ENCODE measurements at regions not wholly inside any gene's neighbourhood (a gene's known extent, or its start where the extent isn't known, plus 50 kb on each side); places are given as distances from the start of the nearest gene placed in this dataset.

DNA sequence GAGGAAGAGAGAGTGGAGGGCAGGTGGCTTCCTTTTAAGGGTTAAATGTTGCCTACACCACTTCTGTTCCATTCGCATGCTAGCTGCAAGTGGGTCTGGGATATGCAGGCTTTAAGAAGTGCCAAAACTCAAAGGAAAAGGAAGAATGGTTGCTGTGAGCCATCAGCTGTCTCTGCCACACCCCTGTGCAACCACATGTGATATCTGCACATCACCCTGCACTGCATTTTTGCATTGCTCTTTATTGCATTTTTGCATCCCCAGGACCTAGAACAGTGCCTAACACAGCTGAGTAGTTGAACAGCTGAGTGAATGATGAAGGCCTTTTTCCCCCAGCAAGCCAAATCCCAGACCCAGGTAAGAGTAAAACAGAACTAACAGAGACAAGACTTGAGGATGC is 136.1 kb downstream of the ZIC5 start:
- H3K4me3 ChIP-seq (ENCODE audit: low read depth, low read length): no peak overlapping the region
- TF ChIP-seq, protein P1, sequence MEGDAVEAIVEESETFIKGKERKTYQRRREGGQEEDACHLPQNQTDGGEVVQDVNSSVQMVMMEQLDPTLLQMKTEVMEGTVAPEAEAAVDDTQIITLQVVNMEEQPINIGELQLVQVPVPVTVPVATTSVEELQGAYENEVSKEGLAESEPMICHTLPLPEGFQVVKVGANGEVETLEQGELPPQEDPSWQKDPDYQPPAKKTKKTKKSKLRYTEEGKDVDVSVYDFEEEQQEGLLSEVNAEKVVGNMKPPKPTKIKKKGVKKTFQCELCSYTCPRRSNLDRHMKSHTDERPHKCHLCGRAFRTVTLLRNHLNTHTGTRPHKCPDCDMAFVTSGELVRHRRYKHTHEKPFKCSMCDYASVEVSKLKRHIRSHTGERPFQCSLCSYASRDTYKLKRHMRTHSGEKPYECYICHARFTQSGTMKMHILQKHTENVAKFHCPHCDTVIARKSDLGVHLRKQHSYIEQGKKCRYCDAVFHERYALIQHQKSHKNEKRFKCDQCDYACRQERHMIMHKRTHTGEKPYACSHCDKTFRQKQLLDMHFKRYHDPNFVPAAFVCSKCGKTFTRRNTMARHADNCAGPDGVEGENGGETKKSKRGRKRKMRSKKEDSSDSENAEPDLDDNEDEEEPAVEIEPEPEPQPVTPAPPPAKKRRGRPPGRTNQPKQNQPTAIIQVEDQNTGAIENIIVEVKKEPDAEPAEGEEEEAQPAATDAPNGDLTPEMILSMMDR (IDR thresholded peaks at IDR 0.05; ENCODE audit: low read depth, low read length, missing control alignments): no peak
- no peak for DNase-seq (ENCODE audit: low read depth)

DNA sequence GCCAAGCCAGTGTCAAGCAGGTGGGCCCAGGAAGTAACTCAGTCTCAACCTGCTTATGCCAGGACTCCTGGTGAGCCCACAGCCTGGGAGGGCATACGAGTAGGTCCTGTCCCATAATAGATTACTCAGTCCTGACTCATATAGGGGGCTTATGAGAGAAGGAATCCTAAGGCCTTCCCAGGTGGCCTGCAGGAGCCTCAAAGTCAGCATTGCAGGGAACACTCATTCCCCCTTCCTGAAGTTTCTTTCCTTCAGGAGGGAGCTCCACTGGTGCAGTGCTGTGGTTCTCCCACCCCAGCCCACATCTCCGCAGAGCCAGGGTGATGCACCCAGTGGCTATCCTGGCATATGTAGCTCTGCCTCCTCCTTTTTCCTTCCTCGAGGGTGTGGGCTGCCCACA is 137.3 kb downstream of the ZIC5 start:
- H3K4me3 ChIP-seq (ENCODE audit: low read depth, low read length): no peak overlapping the region
- TF ChIP-seq, protein P1 (IDR thresholded peaks at IDR 0.05; ENCODE audit: low read depth, low read length, missing control alignments): no peak
- DNase-seq (ENCODE audit: low read depth): no peak

DNA sequence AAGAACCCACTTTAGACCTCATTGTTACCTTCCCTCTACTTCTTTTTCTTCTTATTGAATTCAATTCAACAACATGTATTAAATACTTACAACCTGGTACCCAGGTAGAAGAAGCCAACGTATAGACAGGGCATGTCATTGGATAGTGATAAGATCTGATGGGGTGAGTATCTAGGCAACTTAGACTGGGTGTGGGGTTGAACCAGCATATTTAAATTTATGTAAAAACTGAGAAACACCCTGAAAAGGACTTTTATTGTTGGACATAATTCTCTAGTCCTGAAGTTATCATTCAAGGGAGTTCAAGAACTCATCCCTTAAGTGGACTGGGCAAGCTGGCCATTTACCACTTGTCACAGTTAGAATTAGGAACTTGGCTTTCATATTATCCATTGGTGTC is 139.2 kb downstream of the ZIC5 start:
- TF ChIP-seq, protein P1 (IDR thresholded peaks at IDR 0.05; ENCODE audit: low read depth, low read length, missing control alignments): no peak
- DNase-seq (ENCODE audit: low read depth): no peak
- no peak overlapping the region for H3K4me3 ChIP-seq (ENCODE audit: low read depth, low read length)

DNA sequence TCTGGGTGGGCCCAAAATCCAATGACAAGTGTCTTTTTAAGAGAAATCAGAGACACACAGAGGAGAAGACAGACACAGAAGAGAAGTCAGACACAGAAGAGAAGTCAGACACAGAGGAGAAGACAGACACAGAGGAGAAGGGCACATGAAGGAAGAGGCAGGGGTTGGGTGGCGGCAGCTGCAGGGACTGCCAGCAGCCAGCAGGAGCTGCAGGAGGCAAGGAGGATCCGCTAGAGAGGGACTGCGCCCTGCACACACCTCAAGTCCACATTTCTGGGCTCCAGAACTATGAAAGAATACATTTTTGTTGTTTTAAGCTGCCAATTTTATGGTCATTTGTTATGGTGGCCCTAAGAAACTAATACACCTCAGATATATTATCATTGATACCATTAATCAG is 140.6 kb downstream of the ZIC5 start:
- DNase-seq (ENCODE audit: low read depth): no peak
- TF ChIP-seq, protein P1 (IDR thresholded peaks at IDR 0.05; ENCODE audit: low read depth, low read length, missing control alignments): no peak
- H3K4me3 ChIP-seq (ENCODE audit: low read depth, low read length): no peak overlapping the region

DNA sequence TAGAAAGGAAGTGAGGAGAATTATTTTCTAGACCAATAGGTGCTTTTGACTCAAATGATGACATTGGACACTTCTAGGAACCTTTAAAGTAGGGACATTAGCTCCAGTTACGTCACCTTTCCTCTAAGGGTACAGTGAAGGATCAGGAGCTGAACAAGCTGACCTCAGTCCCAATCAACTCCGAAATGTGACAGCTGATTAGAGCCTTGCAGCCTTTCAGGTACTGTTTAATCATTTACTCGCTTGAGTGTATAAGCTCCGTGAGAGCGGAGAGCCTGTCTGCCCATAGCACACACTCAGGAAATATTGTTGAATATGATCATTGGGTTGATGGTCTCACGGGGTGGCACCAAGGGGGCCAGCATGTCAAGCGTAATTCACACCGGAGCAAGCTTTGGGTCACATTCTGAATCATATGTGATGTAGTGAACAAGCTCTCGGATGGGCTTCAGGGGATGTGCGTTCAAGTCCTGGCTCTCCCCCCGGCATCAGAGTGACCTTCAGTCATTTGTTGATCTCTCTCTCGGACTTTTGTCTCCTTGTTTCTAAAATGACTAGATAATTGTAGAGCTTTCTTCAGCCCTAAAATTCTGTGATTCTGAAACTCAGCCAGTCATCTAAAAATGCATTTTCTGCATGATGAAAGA is 141.9 kb downstream of the ZIC5 start:
- H3K4me3 ChIP-seq (ENCODE audit: low read depth, low read length): no peak overlapping the region
- DNase-seq (ENCODE audit: low read depth): no peak
- TF ChIP-seq, protein P1 (IDR thresholded peaks at IDR 0.05; ENCODE audit: low read depth, low read length, missing control alignments): no peak

DNA sequence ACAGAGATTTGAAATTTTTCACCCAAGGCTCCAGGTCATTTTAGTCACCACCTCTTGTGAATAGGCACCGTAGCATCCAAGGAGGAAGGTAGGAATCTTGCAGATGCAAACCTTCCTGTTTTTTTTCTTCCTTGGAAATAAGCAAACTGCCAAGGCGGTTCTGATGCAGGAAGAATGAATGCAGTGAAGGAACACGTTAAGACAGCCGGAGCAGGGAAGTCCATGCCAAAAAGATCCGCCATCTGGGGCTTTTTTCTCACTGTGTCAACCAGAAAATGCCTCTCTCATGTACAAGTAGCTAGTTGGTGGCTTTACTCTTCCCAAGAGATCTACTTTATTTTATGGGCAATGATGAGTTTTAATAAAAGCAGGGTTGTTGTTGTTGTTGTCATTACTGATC is 142.4 kb downstream of the ZIC5 start:
- no peak for DNase-seq (ENCODE audit: low read depth)
- no peak overlapping the region for H3K4me3 ChIP-seq (ENCODE audit: low read depth, low read length)
- TF ChIP-seq, protein P1 (IDR thresholded peaks at IDR 0.05; ENCODE audit: low read depth, low read length, missing control alignments): no peak

DNA sequence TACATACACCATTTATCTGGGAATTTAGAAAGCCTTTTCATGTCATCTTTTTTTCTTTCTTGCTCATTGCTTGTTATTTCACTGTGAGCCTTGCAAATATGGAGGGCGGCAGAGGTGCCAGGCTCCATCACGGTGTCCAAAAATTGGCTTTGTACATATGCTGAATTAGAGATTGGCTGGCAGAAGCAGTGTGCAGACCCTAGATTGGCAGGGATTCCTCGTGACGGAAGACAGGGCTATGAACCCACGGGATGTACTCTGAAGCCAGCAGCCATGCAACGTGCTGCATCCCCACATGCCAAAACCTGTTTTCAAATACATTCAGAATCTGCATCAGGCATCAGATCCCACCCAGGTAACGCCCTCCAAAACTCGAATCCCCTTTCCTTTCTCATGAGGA is 142.8 kb downstream of the ZIC5 start:
- DNase-seq (ENCODE audit: low read depth): no peak
- H3K4me3 ChIP-seq (ENCODE audit: low read depth, low read length): no peak overlapping the region
- TF ChIP-seq, protein P1 (IDR thresholded peaks at IDR 0.05; ENCODE audit: low read depth, low read length, missing control alignments): no peak
